ENCODE measurements at regions not wholly inside any gene's neighbourhood (a gene's known extent, or its start where the extent isn't known, plus 50 kb on each side); places are given as distances from the start of the nearest gene placed in this dataset.

DNA sequence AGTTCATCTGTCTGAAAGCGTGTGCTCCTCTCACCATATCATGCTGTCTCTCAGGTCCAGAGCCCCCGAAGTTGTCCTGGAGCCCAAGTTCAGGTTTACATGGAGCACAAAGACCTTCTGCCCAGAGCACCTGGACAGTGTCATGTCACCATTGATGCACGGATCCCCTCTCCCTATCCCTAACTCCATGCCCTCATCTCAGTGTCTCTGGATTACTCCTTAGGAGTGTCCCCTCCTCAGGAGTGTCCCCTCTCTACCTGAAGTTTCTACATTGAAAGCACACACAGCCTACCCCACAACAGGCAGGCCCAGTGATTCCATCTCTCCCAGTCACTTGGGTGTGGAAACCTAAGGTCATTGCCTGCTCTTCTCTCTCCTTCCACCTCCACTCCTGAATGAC is 144.1 kb upstream of the NCKAP5 start:
- H3K4me2 ChIP-seq (ENCODE audit: low read depth, low read length, poor library complexity, severe bottlenecking): no peak overlapping the region
- H3K4me1 ChIP-seq (ENCODE audit: insufficient read depth, low read length, poor library complexity, severe bottlenecking): no peaks in the 10 kb centered on the region
- no peak overlapping the region for H3K9ac ChIP-seq (ENCODE audit: low read depth, low read length, poor library complexity, severe bottlenecking)
- no peaks in the 10 kb centered on the region for H3K79me2 ChIP-seq (ENCODE audit: insufficient read depth, low read length)
- no peak overlapping the region for H2AFZ ChIP-seq (ENCODE audit: low read length)
- H3K27me3 ChIP-seq (ENCODE audit: insufficient read depth, low read length, poor library complexity, severe bottlenecking): no peaks in the 10 kb centered on the region
- TF ChIP-seq CTCF (conservative IDR thresholded peaks at IDR 0.05; ENCODE audit: low read length) (no peak), EZH2phosphoT487 (IDR thresholded peaks at IDR 0.05; ENCODE audit: borderline replicate concordance) (no peak)
- H3F3A ChIP-seq (ENCODE audit: low read depth): no peaks in the 10 kb centered on the region
- H3K9me3 ChIP-seq (ENCODE audit: insufficient read depth, low read depth, low read length): 0 out of 2 replicates have a peak, but pooled peaks cover 3% of the 10 kb centered on the region
- H3K4me3 ChIP-seq (ENCODE audit: low read length, poor library complexity, severe bottlenecking): no peak overlapping the region
- no peaks in the 10 kb centered on the region for H4K20me1 ChIP-seq (ENCODE audit: insufficient read depth, low read length, poor library complexity, severe bottlenecking)
- no peaks in the 10 kb centered on the region for H3K9me2 ChIP-seq (replicated peaks; ENCODE audit: low read depth, low read length)
- no peaks in the 10 kb centered on the region for H3K36me3 ChIP-seq (ENCODE audit: insufficient read depth, low read length)

DNA sequence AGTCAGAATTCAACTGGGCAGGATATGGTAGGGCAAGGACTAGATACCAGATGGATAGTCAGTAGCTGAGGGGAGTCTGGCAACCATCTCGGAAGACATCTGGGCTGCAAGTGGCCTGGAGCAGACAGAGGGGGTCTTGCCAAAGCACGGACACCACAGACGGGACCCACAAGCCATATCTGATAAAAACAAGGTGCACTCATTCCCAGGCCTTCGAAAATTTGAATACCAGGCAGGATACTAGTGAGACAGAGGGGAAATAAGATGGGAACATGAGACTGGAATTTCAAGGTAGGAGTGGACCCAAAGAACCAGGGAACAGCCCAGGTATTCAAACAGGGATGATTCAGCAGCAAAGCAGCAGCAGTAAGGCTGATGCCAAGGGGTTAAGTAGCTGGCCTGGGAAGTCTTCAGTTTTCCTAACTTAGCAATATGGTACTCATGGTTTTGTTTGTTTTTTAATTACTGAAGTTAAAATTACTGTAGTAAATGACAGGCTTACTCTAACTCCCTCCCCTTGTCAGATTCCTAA is 144.9 kb upstream of the NCKAP5 start:
- Histone ChIP-seq H3K9ac (ENCODE audit: low read depth, low read length, poor library complexity, severe bottlenecking) (no peak overlapping the region), H3F3A (ENCODE audit: low read depth) (no peaks in the 10 kb centered on the region), H2AFZ (ENCODE audit: low read length) (no peak overlapping the region), H3K79me2 (ENCODE audit: insufficient read depth, low read length) (no peaks in the 10 kb centered on the region), H4K20me1 (ENCODE audit: insufficient read depth, low read length, poor library complexity, severe bottlenecking) (no peaks in the 10 kb centered on the region), H3K4me3 (ENCODE audit: low read length, poor library complexity, severe bottlenecking) (no peak overlapping the region), H3K4me1 (ENCODE audit: insufficient read depth, low read length, poor library complexity, severe bottlenecking) (no peaks in the 10 kb centered on the region), H3K9me3 (ENCODE audit: insufficient read depth, low read depth, low read length) (0 out of 2 replicates have a peak, but pooled peaks cover 3% of the 10 kb centered on the region), H3K27me3 (ENCODE audit: insufficient read depth, low read length, poor library complexity, severe bottlenecking) (no peaks in the 10 kb centered on the region), H3K9me2 (replicated peaks; ENCODE audit: low read depth, low read length) (no peaks in the 10 kb centered on the region), H3K4me2 (ENCODE audit: low read depth, low read length, poor library complexity, severe bottlenecking) (no peak overlapping the region), H3K36me3 (ENCODE audit: insufficient read depth, low read length) (no peaks in the 10 kb centered on the region)
- TF ChIP-seq EZH2phosphoT487 (IDR thresholded peaks at IDR 0.05; ENCODE audit: borderline replicate concordance) (no peak), CTCF (conservative IDR thresholded peaks at IDR 0.05; ENCODE audit: low read length) (no peak)

DNA sequence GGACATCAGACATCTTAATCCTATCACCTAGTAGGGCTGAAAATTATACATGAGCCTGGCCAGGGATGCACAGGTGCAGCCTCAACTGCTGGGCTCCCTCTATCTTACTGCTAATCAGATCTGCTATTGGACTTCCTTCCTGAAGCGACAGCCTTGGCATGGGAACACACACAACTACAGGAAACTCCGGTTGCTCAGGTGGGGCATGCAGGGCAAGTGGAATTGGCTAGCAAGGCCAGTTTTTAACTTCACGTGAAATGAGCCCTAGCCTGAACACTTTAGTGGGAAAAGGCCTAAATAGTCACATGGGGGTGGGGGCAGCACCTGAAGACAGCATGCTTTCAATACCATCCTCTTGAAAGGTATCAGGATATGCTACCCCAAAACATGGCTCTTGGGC is 147.9 kb upstream of the NCKAP5 start:
- no peak for TF ChIP-seq CTCF (conservative IDR thresholded peaks at IDR 0.05; ENCODE audit: low read length)
- no peak for TF ChIP-seq EZH2phosphoT487 (IDR thresholded peaks at IDR 0.05; ENCODE audit: borderline replicate concordance)
- Histone ChIP-seq H3F3A (ENCODE audit: low read depth) (no peaks in the 10 kb centered on the region), H4K20me1 (ENCODE audit: insufficient read depth, low read length, poor library complexity, severe bottlenecking) (no peaks in the 10 kb centered on the region), H3K9me2 (replicated peaks; ENCODE audit: low read depth, low read length) (no peaks in the 10 kb centered on the region), H3K79me2 (ENCODE audit: insufficient read depth, low read length) (no peaks in the 10 kb centered on the region), H3K36me3 (ENCODE audit: insufficient read depth, low read length) (no peaks in the 10 kb centered on the region), H3K4me1 (ENCODE audit: insufficient read depth, low read length, poor library complexity, severe bottlenecking) (no peaks in the 10 kb centered on the region), H2AFZ (ENCODE audit: low read length) (no peak overlapping the region), H3K4me3 (ENCODE audit: low read length, poor library complexity, severe bottlenecking) (no peak overlapping the region), H3K9me3 (ENCODE audit: insufficient read depth, low read depth, low read length) (0 out of 2 replicates have a peak, but pooled peaks cover 3% of the 10 kb centered on the region), H3K4me2 (ENCODE audit: low read depth, low read length, poor library complexity, severe bottlenecking) (no peak overlapping the region), H3K27me3 (ENCODE audit: insufficient read depth, low read length, poor library complexity, severe bottlenecking) (no peaks in the 10 kb centered on the region), H3K9ac (ENCODE audit: low read depth, low read length, poor library complexity, severe bottlenecking) (no peak overlapping the region)

Measured in Loucy (cell line).